Right lobe of liver (tissue), 6 donors: ENCODE measurements at regions not wholly inside any gene's neighbourhood (a gene's known extent, or its start where the extent isn't known, plus 50 kb on each side); places are given as distances from the start of the nearest gene placed in this dataset.
A peak's percentile ranks its signal among the peaks of the same experiment; 100 is the strongest.

ENCODE experiments used
- ATAC-seq, 4 donors: fragments of 200-7000 bp; cut with Tn5 transposase; one replicate each; pipeline ENCODE4 v1.9.1; 2020; ENCODE audit warnings: mild to moderate bottlenecking in 4 of 4, moderate library complexity in 4 of 4
- DNase-seq, 3 donors: peaks; one replicate each; pipeline ENCODE4 v3.0.0-alpha.2; 2020
- H3K27ac ChIP-seq, 3 donors: fragments of 200-600 bp; one replicate each; pipeline ENCODE4 v1.8.0; 2022
- H3K27me3 ChIP-seq, 2 donors: fragments of 200-600 bp; one replicate each; pipeline ENCODE4 v1.8.0; 2022
- H3K36me3 ChIP-seq, 4 donors: fragments of 200-600 bp; sonication (generic) in 1 of 4; one replicate each; pipeline versions ENCODE4 v1.5.1 to v1.8.0; 2017 to 2022; ENCODE audit warnings: control low read depth in 1 of 4
- H3K4me1 ChIP-seq, 4 donors: fragments of 200-600 bp; sonication (generic) in 1 of 4; one replicate each; pipeline versions ENCODE4 v1.5.1 to v1.8.0; 2017 to 2022; ENCODE audit warnings: control low read depth in 1 of 4
- H3K4me3 ChIP-seq, 3 donors: fragments of 200-600 bp; one replicate each; pipeline ENCODE4 v1.8.0; 2022
- H3K9me3 ChIP-seq, 4 donors: fragments of 200-600 bp; sonication (generic) in 1 of 4; one replicate each; pipeline versions ENCODE4 v1.5.1 to v1.8.0; 2017 to 2022; ENCODE audit warnings: control low read depth in 1 of 4
- POLR2A ChIP-seq: fragments of 450-650 bp; IDR thresholded peaks from one replicate; pipeline ENCODE4 v1.6.1; 2017; ENCODE audit warnings: antibody characterized with exemption, mild to moderate bottlenecking
- WGBS: methylation state at CpG from one replicate; pipeline ENCODE4 v1.1.6; 2018; ENCODE audit warnings: low coverage, low lambda C conversion rate; ENCODE audit not compliant: insufficient coverage; ENCODE audit errors: missing lambda C conversion rate; 5-methylcytosine and 5-hydroxymethylcytosine counted together
- intact Hi-C, 2 donors: fragments of 100-400 bp; cut with DNase I; formaldehyde crosslinking; loops; one replicate each; pipeline versions ENCODE4 v1.11.2 to v1.14.1; 2022
- TF ChIP-seq, protein P1 (sequence below), 4 donors: fragments of 200-600 bp in 3 of 4; fragments of 450-650 bp in 1 of 4; IDR thresholded peaks; one replicate each; pipeline versions ENCODE4 v1.5.1 to v1.8.0; 2016 to 2022; ENCODE audit warnings: antibody characterized with exemption in 4 of 4, mild to moderate bottlenecking in 2 of 4
- donor health status: DM: no; HTN: yes; CAD: no.
- donor health status: DM: no; HTN: no; CAD: no.
- donor health status: DM: no; HTN: no; CAD: no.
- donor health status: DM: no; HTN: yes; CAD: no.
- donor health status: DM: no; HTN: yes; CAD: no.

DNA sequence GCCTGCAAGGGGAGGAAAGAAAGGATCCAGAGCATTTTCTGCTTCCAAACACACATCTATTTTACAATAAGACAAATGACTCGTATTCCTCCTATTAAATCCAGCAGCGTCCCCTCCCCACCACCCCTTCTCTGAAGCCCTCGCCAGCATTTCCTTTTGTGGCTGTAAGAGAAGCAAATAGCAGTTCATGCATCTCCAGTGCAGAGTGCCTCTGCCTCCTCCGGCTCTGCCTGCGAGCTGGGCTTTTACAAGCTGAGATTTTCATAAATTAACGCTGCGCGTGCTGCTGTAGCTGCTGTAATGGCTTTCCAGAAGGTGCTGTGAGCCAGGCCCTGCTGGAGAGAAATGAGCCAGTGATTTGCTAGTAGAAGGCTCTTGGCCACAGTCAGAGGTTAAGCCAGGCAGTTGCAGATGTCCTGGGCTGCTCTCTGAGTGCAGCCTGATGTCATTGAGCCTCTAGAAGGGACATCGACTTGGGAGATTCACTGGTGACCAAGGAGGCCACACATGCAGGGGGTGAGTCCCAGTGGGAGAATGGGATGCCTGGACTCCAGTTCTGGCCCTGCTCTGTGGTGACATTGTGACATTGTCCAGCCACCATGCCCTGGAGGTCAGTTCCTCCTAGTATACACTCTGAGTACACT, 134.5 kb upstream of the NAV2 start:
- 34% methylated on average over 5 of the region's 9 CpGs for WGBS
- ATAC-seq, result peak; percentile 52 to 65 (median 62)
- intact Hi-C loops, result no loop called here

DNA sequence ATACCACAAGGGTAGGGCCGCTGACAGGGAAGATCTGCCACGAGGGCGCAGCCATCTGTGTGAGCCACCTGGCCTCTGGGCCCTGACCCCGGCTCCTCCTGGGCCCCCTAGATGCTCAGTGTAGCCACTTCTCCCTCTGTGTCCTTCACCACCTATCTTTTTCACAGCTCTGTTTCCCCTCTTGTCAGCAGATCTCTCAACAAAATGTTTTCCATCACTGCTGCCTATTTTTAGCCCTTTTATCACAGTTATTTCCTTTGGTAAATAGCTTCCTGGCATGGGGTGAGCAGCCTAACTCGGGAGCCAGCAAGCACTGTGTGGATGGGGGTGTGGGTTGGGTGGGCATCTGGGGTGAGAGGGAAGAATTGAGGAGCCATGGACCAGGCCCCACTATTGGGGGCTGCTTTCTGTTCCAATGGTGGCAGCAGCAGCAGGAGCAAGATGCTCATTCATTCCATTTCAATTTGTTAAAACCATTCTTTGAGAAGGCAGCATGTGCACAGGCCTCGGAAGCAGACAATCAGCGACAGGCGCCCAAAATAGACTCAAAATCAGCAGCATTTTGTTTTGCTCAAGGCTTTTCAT, 135.2 kb upstream of the NAV2 start:
- WGBS, result 39% methylated on average over 5 of the region's 8 CpGs
- peak; percentile 55 to 76 (median 62) for ATAC-seq

More for the DNA sequence above, 134.5 kb upstream of the NAV2 start:
- no peaks in the 10 kb centered on the region for H3K9me3 ChIP-seq
- peaks cover 0 to 4% (median 1%) of the 10 kb centered on the region in 4 donors for H3K4me1 ChIP-seq
- H3K4me3 ChIP-seq, result no peak overlapping the region
- TF ChIP-seq, protein P1, sequence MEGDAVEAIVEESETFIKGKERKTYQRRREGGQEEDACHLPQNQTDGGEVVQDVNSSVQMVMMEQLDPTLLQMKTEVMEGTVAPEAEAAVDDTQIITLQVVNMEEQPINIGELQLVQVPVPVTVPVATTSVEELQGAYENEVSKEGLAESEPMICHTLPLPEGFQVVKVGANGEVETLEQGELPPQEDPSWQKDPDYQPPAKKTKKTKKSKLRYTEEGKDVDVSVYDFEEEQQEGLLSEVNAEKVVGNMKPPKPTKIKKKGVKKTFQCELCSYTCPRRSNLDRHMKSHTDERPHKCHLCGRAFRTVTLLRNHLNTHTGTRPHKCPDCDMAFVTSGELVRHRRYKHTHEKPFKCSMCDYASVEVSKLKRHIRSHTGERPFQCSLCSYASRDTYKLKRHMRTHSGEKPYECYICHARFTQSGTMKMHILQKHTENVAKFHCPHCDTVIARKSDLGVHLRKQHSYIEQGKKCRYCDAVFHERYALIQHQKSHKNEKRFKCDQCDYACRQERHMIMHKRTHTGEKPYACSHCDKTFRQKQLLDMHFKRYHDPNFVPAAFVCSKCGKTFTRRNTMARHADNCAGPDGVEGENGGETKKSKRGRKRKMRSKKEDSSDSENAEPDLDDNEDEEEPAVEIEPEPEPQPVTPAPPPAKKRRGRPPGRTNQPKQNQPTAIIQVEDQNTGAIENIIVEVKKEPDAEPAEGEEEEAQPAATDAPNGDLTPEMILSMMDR (IDR thresholded peaks at IDR 0.05), result no peak
- no peak for TF ChIP-seq POLR2A
- peak overlapping the region in 2 of 3 donors; percentile 8 to 37 for H3K27ac ChIP-seq
- no peaks in the 10 kb centered on the region for H3K27me3 ChIP-seq
- no peak for DNase-seq
- H3K36me3 ChIP-seq, result no peaks in the 10 kb centered on the region

DNA sequence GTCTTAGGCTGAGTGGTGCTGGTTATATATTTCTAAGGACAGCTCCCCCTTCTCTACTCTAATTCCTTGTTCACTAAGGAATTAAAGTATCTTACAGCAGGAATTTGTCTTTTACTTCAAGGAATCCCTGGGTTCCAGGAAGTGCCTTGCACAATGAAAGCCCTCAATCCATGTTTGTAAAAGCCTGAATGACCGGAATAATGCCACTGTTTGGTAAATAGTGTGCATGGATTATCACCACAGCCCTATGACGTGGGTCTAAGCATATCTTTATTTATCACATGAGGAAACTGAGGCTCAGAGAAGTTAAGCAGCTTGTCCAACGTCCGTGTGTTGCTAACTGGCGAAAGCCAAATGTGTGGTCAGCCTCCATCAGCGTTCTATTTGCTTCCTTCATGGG, 135.7 kb upstream of the NAV2 start:
- H3K9me3 ChIP-seq, result no peaks in the 10 kb centered on the region

More for the DNA sequence above, 135.2 kb upstream of the NAV2 start:
- no peak overlapping the region for H3K4me3 ChIP-seq
- peaks cover 0 to 4% (median 1%) of the 10 kb centered on the region in 4 donors for H3K4me1 ChIP-seq
- no peaks in the 10 kb centered on the region for H3K9me3 ChIP-seq
- no peak for TF ChIP-seq POLR2A
- TF ChIP-seq, protein P1 (IDR thresholded peaks at IDR 0.05), result no peak
- no peak for DNase-seq
- H3K27me3 ChIP-seq, result no peaks in the 10 kb centered on the region
- peak overlapping the region; percentile 25 to 47 (median 37) for H3K27ac ChIP-seq
- intact Hi-C loops, result no loop called here
- no peaks in the 10 kb centered on the region for H3K36me3 ChIP-seq

DNA sequence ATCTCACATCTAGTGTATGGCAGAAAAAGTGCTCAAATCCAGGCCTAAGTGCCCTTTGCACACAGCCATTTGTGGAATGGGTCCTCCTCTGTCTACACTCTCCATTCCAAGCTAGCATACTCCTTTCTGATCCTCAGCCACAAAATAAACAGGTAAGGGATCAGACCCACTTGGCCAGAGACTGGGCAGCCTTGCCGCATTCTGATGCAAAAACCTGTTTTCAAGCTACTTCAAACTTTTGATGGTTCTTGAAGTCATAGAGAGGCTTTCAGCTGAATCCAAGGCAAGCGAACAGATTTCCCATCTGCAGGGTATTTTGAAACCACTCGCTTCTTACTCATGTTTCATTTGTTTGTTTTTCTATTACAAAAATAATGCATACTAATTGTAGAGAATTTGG, 136.6 kb upstream of the NAV2 start:
- Histone ChIP-seq H3K4me3 (no peak overlapping the region), H3K27ac (no peak overlapping the region), H3K4me1 (peaks cover 0 to 4% (median 1%) of the 10 kb centered on the region in 4 donors), H3K27me3 (no peaks in the 10 kb centered on the region), H3K36me3 (no peaks in the 10 kb centered on the region), H3K9me3 (no peaks in the 10 kb centered on the region)
- ATAC-seq, result no peak
- no peak for DNase-seq
- intact Hi-C loops, result no loop called here
- WGBS, result 94% methylated on average over 3 of the region's 3 CpGs
- TF ChIP-seq POLR2A, result no peak
- TF ChIP-seq, protein P1 (IDR thresholded peaks at IDR 0.05), result no peak

More for the DNA sequence above, 135.7 kb upstream of the NAV2 start:
- Histone ChIP-seq H3K36me3 (no peaks in the 10 kb centered on the region), H3K4me1 (peaks cover 0 to 4% (median 1%) of the 10 kb centered on the region in 4 donors), H3K27me3 (no peaks in the 10 kb centered on the region), H3K4me3 (no peak overlapping the region), H3K27ac (peak overlapping the region; percentile 25 to 47 (median 37))
- intact Hi-C loops, result no loop called here
- ATAC-seq, result peak in 1 of 4 donors; percentile 42
- no peak for DNase-seq
- no peak for TF ChIP-seq POLR2A
- TF ChIP-seq, protein P1 (IDR thresholded peaks at IDR 0.05), result no peak
- WGBS, result 55% methylated on average over 4 of the region's 6 CpGs
